GM12872 (cell line): ENCODE measurements at regions not wholly inside any gene's neighbourhood (a gene's known extent, or its start where the extent isn't known, plus 50 kb on each side); places are given as distances from the start of the nearest gene placed in this dataset.

ENCODE experiments used
- TF ChIP-seq, protein P1 (sequence below): IDR thresholded peaks from 3 replicates; pipeline ENCODE4 v1.5.1; 2011; ENCODE audit warnings: low read depth, mild to moderate bottlenecking, low read length, moderate library complexity; ENCODE audit not compliant: insufficient read depth

DNA sequence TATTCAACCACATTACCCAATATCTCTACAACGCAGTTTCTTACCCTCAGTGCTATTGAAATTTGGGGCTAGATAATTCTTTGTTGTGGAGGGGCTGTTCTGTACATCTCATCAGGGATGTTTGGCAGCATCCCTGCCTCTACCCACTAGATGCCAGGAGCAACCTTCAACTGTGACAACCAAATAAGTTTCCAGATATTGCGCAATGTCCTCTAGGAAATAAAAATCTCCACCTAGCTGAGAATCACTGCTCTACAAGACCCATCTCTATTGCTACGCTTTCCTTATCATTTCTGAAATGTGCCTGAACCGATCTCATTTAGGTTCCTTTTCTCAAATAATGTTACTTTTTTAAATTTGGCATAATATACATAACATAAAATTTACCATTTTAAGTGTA, 155.2 kb upstream of the G2E3 start:
- TF ChIP-seq, protein P1, sequence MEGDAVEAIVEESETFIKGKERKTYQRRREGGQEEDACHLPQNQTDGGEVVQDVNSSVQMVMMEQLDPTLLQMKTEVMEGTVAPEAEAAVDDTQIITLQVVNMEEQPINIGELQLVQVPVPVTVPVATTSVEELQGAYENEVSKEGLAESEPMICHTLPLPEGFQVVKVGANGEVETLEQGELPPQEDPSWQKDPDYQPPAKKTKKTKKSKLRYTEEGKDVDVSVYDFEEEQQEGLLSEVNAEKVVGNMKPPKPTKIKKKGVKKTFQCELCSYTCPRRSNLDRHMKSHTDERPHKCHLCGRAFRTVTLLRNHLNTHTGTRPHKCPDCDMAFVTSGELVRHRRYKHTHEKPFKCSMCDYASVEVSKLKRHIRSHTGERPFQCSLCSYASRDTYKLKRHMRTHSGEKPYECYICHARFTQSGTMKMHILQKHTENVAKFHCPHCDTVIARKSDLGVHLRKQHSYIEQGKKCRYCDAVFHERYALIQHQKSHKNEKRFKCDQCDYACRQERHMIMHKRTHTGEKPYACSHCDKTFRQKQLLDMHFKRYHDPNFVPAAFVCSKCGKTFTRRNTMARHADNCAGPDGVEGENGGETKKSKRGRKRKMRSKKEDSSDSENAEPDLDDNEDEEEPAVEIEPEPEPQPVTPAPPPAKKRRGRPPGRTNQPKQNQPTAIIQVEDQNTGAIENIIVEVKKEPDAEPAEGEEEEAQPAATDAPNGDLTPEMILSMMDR, result no peak

GRCh38 chr14:30410986-30411385, 148.0 kb upstream of the G2E3 start:
- TF ChIP-seq, protein P1, result no peak

- TF ChIP-seq, protein P1, result no peak
Measured at GRCh38 chr14:30417121-30417520, 141.8 kb upstream of the G2E3 start.

- TF ChIP-seq, protein P1, result no peak
Measured at GRCh38 chr14:30417999-30418398, 141.0 kb upstream of the G2E3 start.

DNA sequence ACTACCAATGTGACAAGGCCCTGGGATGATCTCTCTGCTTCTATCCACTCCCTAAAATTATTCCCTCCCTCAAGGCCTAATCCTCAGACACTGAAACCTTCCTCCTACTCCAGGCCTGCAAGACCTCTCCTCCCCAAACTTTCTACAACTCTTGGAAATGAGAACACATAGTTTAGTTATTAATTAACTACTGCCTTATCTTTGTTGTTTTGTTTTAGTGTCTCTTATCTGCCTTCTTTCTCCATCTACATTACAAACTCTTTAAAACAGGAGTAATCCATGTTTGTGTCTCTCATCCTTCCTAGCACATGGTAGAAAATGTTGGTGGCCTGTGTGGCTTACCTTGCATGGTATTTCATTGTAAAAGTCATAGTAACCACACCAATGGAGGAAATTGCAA, 139.9 kb upstream of the G2E3 start:
- TF ChIP-seq, protein P1, result no peak

DNA sequence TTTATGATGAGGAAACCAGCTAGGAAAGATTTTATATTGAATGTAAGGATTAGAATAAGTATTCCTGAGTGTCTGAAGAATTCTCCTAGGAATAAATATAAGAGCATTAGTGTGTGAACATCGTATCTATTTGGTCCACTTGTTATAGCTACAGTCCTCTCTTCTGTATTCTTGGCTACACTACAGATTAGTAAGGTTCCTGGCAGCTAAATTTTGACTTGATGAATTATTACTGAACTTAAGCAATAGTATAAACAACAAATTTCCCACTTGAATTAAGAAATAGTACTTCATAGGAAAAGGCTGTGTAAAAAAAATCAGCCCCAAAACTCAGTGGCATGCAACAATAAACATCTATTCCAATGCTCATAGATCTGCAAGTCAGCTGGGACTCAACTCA, 138.4 kb upstream of the G2E3 start:
- TF ChIP-seq, protein P1, result no peak

DNA sequence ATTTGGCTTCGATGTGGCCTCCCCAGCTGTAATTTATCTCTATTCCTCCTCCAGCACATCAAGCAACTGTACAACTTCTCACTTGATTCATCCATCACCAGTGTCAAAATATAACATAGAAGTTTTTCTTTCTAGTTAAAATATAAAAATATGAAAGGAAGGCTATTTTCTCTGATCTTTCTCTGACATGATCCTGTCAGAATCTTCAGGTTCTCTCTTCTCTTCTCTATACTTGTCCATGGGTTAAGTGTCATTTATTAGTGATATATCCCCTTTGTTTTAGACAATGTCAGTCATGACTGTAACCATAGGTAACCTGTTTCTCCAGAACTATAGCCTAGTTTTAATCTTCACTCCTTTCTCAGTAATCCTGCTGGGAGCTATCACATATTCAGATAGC, 132.5 kb upstream of the G2E3 start:
- TF ChIP-seq, protein P1, result no peak

GRCh38 chr14:30427401-30427800, 131.6 kb upstream of the G2E3 start:
- TF ChIP-seq, protein P1, result no peak
